ENCODE measurements at regions not wholly inside any gene's neighbourhood (a gene's known extent, or its start where the extent isn't known, plus 50 kb on each side); places are given as distances from the start of the nearest gene placed in this dataset.

DNA sequence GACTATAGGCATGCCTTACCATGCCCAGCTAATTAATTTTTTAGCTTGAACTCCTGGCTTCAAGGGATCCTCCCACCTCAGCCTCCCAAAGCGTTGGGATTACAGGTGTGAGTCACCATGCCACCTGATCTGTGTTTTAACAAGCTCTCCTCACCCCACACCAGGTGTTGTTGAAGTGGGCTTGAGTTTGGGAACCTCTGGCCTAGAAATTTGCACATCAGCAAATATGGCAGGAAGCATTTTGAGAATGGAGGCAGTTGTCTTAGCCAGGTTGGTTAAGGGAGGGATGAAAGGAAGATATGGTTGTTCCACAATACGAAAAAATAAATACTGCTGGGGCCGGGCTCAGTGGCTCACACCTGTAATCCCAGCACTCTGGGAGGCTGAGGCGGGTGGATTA lies 433.1 kb downstream of the TYW1 start:
- TF ChIP-seq, protein P1, sequence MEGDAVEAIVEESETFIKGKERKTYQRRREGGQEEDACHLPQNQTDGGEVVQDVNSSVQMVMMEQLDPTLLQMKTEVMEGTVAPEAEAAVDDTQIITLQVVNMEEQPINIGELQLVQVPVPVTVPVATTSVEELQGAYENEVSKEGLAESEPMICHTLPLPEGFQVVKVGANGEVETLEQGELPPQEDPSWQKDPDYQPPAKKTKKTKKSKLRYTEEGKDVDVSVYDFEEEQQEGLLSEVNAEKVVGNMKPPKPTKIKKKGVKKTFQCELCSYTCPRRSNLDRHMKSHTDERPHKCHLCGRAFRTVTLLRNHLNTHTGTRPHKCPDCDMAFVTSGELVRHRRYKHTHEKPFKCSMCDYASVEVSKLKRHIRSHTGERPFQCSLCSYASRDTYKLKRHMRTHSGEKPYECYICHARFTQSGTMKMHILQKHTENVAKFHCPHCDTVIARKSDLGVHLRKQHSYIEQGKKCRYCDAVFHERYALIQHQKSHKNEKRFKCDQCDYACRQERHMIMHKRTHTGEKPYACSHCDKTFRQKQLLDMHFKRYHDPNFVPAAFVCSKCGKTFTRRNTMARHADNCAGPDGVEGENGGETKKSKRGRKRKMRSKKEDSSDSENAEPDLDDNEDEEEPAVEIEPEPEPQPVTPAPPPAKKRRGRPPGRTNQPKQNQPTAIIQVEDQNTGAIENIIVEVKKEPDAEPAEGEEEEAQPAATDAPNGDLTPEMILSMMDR (IDR thresholded peaks at IDR 0.05; ENCODE audit: insufficient read depth, low read depth, low read length, missing control alignments) = no peak
- DNase-seq (ENCODE audit: low read depth) = no peak
- H3K4me3 ChIP-seq (ENCODE audit: low read depth, low read length) = no peak overlapping the region

DNA sequence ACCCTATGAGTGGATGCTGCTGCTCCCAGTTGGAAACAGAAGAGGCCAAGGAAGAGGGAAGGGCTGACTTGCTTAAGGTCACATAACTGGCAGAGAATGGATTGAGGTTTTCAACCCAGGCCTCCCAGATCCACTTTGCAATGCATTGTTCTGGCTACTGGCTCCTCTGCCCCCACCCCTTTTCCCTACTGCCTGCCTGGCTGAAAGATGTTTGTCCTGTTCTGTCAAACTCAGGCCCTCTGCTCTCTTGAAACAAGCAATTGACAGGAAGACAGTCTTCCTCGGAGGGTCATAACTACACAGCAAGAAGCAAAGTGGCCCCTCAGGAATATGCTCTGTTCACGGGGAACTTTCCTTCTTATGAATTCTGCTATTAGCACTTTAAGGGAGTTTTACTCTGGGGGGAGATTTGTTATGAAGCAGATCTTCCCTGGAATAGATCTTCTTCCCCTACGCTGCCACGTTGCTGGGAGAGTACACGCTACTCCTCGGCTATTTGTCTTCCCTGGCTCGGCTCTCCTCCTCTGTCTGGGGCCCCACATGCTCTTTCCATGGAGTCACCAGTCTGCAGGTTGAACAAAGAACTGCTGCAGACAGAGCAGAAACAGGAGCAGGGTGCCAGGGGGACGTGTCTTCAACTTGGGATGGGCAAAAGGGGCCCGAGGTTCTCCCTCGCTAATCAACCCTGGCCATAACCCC lies 436.1 kb downstream of the TYW1 start:
- no peak for DNase-seq (ENCODE audit: low read depth)
- H3K4me3 ChIP-seq (ENCODE audit: low read depth, low read length) = no peak overlapping the region
- TF ChIP-seq, protein P1 (IDR thresholded peaks at IDR 0.05; ENCODE audit: insufficient read depth, low read depth, low read length, missing control alignments) = no peak

DNA sequence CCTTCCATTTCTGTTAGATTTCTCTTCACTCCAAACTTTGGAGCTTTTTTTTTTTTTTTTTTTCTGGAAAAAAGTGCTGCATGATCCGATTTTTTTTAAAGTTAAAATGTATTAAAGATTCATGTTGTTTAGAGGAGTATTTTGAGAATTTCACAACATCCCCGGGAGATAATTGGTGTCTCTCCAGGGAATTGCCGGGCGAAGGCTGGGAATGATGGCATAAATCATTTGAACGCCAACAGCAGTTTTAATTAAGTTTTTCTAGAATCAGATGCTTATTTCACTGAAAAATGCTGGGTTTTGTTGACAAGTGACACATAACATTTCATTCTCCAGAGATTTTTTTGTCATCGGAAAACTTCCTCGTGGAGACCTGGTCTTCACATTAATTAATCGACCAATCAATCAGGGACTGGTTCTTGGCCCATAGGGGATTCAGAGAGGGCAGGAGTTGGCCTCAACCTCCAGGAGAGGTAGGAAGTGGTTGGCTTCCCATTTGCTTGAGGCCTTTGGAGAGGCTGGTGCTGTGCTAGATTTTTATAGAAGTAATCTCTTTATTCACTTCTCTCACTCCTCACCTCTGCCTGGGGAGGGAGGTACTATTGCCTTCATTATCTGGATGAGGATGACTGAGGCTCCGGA lies 439.4 kb downstream of the TYW1 start:
- no peak overlapping the region for H3K4me3 ChIP-seq (ENCODE audit: low read depth, low read length)
- no peak for DNase-seq (ENCODE audit: low read depth)
- TF ChIP-seq, protein P1 (IDR thresholded peaks at IDR 0.05; ENCODE audit: insufficient read depth, low read depth, low read length, missing control alignments) = no peak

GRCh38 chr7:67438198-67438882 lies 441.7 kb downstream of the TYW1 start:
- TF ChIP-seq, protein P1 (IDR thresholded peaks at IDR 0.05; ENCODE audit: insufficient read depth, low read depth, low read length, missing control alignments) = no peak
- DNase-seq (ENCODE audit: low read depth) = no peak
- H3K4me3 ChIP-seq (ENCODE audit: low read depth, low read length) = no peak overlapping the region

- H3K4me3 ChIP-seq (ENCODE audit: low read depth, low read length) = no peak overlapping the region
- TF ChIP-seq, protein P1 (IDR thresholded peaks at IDR 0.05; ENCODE audit: insufficient read depth, low read depth, low read length, missing control alignments) = no peak
- no peak for DNase-seq (ENCODE audit: low read depth)
Measured at GRCh38 chr7:67438913-67439505, 442.4 kb downstream of the TYW1 start.

GRCh38 chr7:67440321-67440720 lies 443.7 kb downstream of the TYW1 start:
- TF ChIP-seq, protein P1 (IDR thresholded peaks at IDR 0.05; ENCODE audit: insufficient read depth, low read depth, low read length, missing control alignments) = no peak
- no peak overlapping the region for H3K4me3 ChIP-seq (ENCODE audit: low read depth, low read length)
- no peak for DNase-seq (ENCODE audit: low read depth)

Data from GM12865 (cell line).